ENCODE measurements at regions not wholly inside any gene's neighbourhood (a gene's known extent, or its start where the extent isn't known, plus 50 kb on each side); places are given as distances from the start of the nearest gene placed in this dataset.

- TF ChIP-seq, protein P1, sequence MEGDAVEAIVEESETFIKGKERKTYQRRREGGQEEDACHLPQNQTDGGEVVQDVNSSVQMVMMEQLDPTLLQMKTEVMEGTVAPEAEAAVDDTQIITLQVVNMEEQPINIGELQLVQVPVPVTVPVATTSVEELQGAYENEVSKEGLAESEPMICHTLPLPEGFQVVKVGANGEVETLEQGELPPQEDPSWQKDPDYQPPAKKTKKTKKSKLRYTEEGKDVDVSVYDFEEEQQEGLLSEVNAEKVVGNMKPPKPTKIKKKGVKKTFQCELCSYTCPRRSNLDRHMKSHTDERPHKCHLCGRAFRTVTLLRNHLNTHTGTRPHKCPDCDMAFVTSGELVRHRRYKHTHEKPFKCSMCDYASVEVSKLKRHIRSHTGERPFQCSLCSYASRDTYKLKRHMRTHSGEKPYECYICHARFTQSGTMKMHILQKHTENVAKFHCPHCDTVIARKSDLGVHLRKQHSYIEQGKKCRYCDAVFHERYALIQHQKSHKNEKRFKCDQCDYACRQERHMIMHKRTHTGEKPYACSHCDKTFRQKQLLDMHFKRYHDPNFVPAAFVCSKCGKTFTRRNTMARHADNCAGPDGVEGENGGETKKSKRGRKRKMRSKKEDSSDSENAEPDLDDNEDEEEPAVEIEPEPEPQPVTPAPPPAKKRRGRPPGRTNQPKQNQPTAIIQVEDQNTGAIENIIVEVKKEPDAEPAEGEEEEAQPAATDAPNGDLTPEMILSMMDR (IDR thresholded peaks at IDR 0.05), result no peak
- TF ChIP-seq PRDM15 (CRISPR knock-in tag; IDR thresholded peaks at IDR 0.05) (no peak), TEAD1 (CRISPR knock-in tag; IDR thresholded peaks at IDR 0.05) (no peak), E2F1 (CRISPR knock-in tag; IDR thresholded peaks at IDR 0.05) (no peak), NR3C1 (CRISPR knock-in tag; conservative IDR thresholded peaks at IDR 0.05; ENCODE audit: low read depth) (no peak), TP53 (CRISPR knock-in tag; IDR thresholded peaks at IDR 0.05) (no peak), KAT7 (CRISPR knock-in tag; IDR thresholded peaks at IDR 0.05; ENCODE audit: borderline replicate concordance) (no peak), FOXJ3 (CRISPR knock-in tag; IDR thresholded peaks at IDR 0.05; ENCODE audit: borderline replicate concordance) (no peak), MAX (CRISPR knock-in tag; IDR thresholded peaks at IDR 0.05) (no peak), ZNF121 (CRISPR knock-in tag; IDR thresholded peaks at IDR 0.05) (no peak), FOXP4 (CRISPR knock-in tag; IDR thresholded peaks at IDR 0.05) (no peak), SP1 (CRISPR knock-in tag; conservative IDR thresholded peaks at IDR 0.05) (no peak)
- TF ChIP-seq, protein P2, sequence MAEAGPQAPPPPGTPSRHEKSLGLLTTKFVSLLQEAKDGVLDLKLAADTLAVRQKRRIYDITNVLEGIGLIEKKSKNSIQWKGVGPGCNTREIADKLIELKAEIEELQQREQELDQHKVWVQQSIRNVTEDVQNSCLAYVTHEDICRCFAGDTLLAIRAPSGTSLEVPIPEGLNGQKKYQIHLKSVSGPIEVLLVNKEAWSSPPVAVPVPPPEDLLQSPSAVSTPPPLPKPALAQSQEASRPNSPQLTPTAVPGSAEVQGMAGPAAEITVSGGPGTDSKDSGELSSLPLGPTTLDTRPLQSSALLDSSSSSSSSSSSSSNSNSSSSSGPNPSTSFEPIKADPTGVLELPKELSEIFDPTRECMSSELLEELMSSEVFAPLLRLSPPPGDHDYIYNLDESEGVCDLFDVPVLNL (CRISPR knock-in tag; IDR thresholded peaks at IDR 0.05; ENCODE audit: borderline replicate concordance, low read depth), result no peak
- TF ChIP-seq, protein P3, sequence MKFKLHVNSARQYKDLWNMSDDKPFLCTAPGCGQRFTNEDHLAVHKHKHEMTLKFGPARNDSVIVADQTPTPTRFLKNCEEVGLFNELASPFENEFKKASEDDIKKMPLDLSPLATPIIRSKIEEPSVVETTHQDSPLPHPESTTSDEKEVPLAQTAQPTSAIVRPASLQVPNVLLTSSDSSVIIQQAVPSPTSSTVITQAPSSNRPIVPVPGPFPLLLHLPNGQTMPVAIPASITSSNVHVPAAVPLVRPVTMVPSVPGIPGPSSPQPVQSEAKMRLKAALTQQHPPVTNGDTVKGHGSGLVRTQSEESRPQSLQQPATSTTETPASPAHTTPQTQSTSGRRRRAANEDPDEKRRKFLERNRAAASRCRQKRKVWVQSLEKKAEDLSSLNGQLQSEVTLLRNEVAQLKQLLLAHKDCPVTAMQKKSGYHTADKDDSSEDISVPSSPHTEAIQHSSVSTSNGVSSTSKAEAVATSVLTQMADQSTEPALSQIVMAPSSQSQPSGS (CRISPR knock-in tag; IDR thresholded peaks at IDR 0.05; ENCODE audit: borderline replicate concordance, low read depth), result no peak
Measured at GRCh38 chr5:82422001-82422740, 144.0 kb upstream of the RPS23 start.
